K562 (cell line): ENCODE measurements at regions not wholly inside any gene's neighbourhood (a gene's known extent, or its start where the extent isn't known, plus 50 kb on each side); places are given as distances from the start of the nearest gene placed in this dataset.
"Not testable (repeated sequence)": the region's sequence is repeated elsewhere in the genome, so short reads cannot be mapped to it uniquely, and the experiment has no call there.

Experiments used
- ATAC-seq: fragments of 200-7000 bp; cut with Tn5 transposase; 3 replicates; pipeline ENCODE4 v1.9.1; 2020; ENCODE audit warnings: moderate library complexity
- BruUV-seq: library from RNA; stranded (reverse); fragments of 400-500 nt; replicated peaks from 2 replicates; lab custom pipeline; 2021; lab: Mats Ljungman, UMichigan
- CTCF ChIA-PET: fragments of 300-600 bp; formaldehyde crosslinking; extraction: SDS; loops from one replicate; lab custom pipeline; 2021; ENCODE audit warnings: low intra/inter-chr PET ratio; lab: Yijun Ruan, JAX
- POLR2A ChIA-PET: fragments of 300-600, 350-650 bp; sonication (Branson Sonifier 250); formaldehyde crosslinking; extraction: SDS; loops from one replicate; lab custom pipeline; 2021; ENCODE audit warnings: antibody characterized with exemption, inconsistent platforms; lab: Yijun Ruan, JAX
- DNase-seq, 4 experiments: peaks; one replicate each; pipeline versions ENCODE4 v3.0.0 to v3.0.0-alpha.2; 2011 to 2018; ENCODE audit warnings: low spot score in 3 of 4, mixed read lengths in 3 of 4; ENCODE audit errors: extremely low read depth in 1 of 4
- FAIRE-seq: peaks from 2 replicates; lab custom pipeline; 2011; peaks lifted over from hg19 to GRCh38; lab: Jason Lieb, UNC
- H2AFZ ChIP-seq: 2 replicates; pipeline ENCODE4 v1.6.0; 2011; ENCODE audit warnings: low read depth, low read length, control low read depth, inconsistent platforms
- H3K27ac ChIP-seq: fragments of 200-600 bp; 3 replicates; pipeline ENCODE4 v1.8.0; 2011; ENCODE audit warnings: low read depth, mild to moderate bottlenecking, control low read depth, inconsistent platforms, low read length, moderate library complexity, mixed read lengths; ENCODE audit errors: extremely low read depth
- H3K27me3 ChIP-seq, 2 experiments: fragments of 300-600 bp in 1 of 2; 2 replicates in 1 of 2; 3 replicates in 1 of 2; pipeline versions ENCODE4 v1.6.0 to v1.8.0; 2011; ENCODE audit warnings: inconsistent platforms in 2 of 2, low read length in 2 of 2, mild to moderate bottlenecking in 1 of 2, mixed read lengths in 1 of 2, moderate library complexity in 1 of 2; ENCODE audit not compliant: control insufficient read depth in 2 of 2, insufficient read depth in 2 of 2
- H3K36me3 ChIP-seq: fragments of 300-600 bp; 3 replicates; pipeline ENCODE4 v1.8.0; 2011; ENCODE audit warnings: mild to moderate bottlenecking, low read length, inconsistent platforms; ENCODE audit not compliant: control insufficient read depth, insufficient read depth
- H3K4me1 ChIP-seq, 2 experiments: fragments of 200-600 bp in 1 of 2; replicated peaks in 1 of 2; 2 replicates in 1 of 2; 3 replicates in 1 of 2; pipeline versions ENCODE4 v1.5.1 to v1.8.0; 2011; ENCODE audit warnings: inconsistent platforms in 2 of 2, low read length in 2 of 2, mild to moderate bottlenecking in 1 of 2, mixed read lengths in 1 of 2, moderate library complexity in 1 of 2; ENCODE audit not compliant: control insufficient read depth in 2 of 2, insufficient read depth in 2 of 2
- H3K4me2 ChIP-seq: 2 replicates; pipeline ENCODE4 v1.6.1; 2011; ENCODE audit warnings: low read length, control low read depth, inconsistent platforms, mixed read lengths; ENCODE audit not compliant: insufficient read depth
- H3K4me3 ChIP-seq: fragments of 200-600 bp; sonication (generic), shearing (Covaris generic); 2 replicates; pipeline ENCODE4 v1.5.1; 2016; ENCODE audit warnings: control low read depth, inconsistent platforms
- H3K79me2 ChIP-seq: fragments of 200-600 bp; 3 replicates; pipeline ENCODE4 v1.8.0; 2011; ENCODE audit warnings: low read length, inconsistent platforms; ENCODE audit not compliant: control insufficient read depth, insufficient read depth
- H3K9ac ChIP-seq, 2 experiments: 2 replicates each; pipeline versions ENCODE4 v1.6.0 to v1.6.1; 2011; ENCODE audit warnings: low read depth in 2 of 2, low read length in 2 of 2, control low read depth in 1 of 2, inconsistent platforms in 1 of 2, mild to moderate bottlenecking in 1 of 2, mixed read lengths in 1 of 2; ENCODE audit not compliant: insufficient read depth in 1 of 2
- H3K9me1 ChIP-seq: one replicate; pipeline ENCODE4 v1.6.0; 2011; ENCODE audit warnings: inconsistent platforms, mild to moderate bottlenecking, low read length, moderate library complexity; ENCODE audit not compliant: control insufficient read depth, insufficient read depth
- H3K9me3 ChIP-seq: replicated peaks from 2 replicates; pipeline ENCODE4 v1.5.1; 2011; ENCODE audit warnings: low read depth, low read length, inconsistent platforms; ENCODE audit not compliant: control insufficient read depth, insufficient read depth
- H4K20me1 ChIP-seq: replicated peaks from 2 replicates; pipeline ENCODE4 v1.6.1; 2011; ENCODE audit warnings: low read length, inconsistent platforms, mixed read lengths; ENCODE audit not compliant: control insufficient read depth, insufficient read depth
- SP1 ChIP-seq: sonication (generic); formaldehyde crosslinking; IDR thresholded peaks from 2 replicates; pipeline ENCODE4 v1.8.1; 2022; ENCODE audit warnings: mild to moderate bottlenecking, missing genetic modification reagents
- WGBS: fragments of 100-300 bp; shearing (Covaris generic); methylation state at CpG from one replicate; pipeline ENCODE4 v1.1.6; 2016; ENCODE audit warnings: low coverage, mixed read lengths; ENCODE audit not compliant: insufficient coverage; ENCODE audit errors: missing lambda C conversion rate; 5-methylcytosine and 5-hydroxymethylcytosine counted together
- in situ Hi-C: fragments of 300-500 bp; cut with MboI; formaldehyde crosslinking; loops from 4 replicates; pipeline ENCODE4 v1.15.0; 2018; ENCODE audit warnings: inconsistent platforms, mixed read lengths
- intact Hi-C: fragments of 100-400 bp; cut with micrococcal nuclease; formaldehyde crosslinking; loops from 2 replicates; pipeline ENCODE4 v1.14.2; 2022
- TF ChIP-seq, protein P1 (sequence below), 3 experiments: fragments of 200-800 bp in 1 of 3; fragments of 250-450 bp in 1 of 3; fragments of 450-650 bp in 1 of 3; sonication (Bioruptor Pico) in 1 of 3; sonication (Bioruptor generic) in 1 of 3; formaldehyde crosslinking in 1 of 3; IDR thresholded peaks; 2 replicates each; pipeline versions ENCODE4 v1.6.1 to v1.8.0; 2016 to 2022; ENCODE audit warnings: mild to moderate bottlenecking in 2 of 3, missing genetic modification characterization in 2 of 3, missing compliant biosample characterization in 1 of 3, moderate library complexity in 1 of 3

GRCh38 chr3:63731866-63732265 is 79.4 kb downstream of the SNTN start:
- no peak for ATAC-seq
- TF ChIP-seq, protein P1, sequence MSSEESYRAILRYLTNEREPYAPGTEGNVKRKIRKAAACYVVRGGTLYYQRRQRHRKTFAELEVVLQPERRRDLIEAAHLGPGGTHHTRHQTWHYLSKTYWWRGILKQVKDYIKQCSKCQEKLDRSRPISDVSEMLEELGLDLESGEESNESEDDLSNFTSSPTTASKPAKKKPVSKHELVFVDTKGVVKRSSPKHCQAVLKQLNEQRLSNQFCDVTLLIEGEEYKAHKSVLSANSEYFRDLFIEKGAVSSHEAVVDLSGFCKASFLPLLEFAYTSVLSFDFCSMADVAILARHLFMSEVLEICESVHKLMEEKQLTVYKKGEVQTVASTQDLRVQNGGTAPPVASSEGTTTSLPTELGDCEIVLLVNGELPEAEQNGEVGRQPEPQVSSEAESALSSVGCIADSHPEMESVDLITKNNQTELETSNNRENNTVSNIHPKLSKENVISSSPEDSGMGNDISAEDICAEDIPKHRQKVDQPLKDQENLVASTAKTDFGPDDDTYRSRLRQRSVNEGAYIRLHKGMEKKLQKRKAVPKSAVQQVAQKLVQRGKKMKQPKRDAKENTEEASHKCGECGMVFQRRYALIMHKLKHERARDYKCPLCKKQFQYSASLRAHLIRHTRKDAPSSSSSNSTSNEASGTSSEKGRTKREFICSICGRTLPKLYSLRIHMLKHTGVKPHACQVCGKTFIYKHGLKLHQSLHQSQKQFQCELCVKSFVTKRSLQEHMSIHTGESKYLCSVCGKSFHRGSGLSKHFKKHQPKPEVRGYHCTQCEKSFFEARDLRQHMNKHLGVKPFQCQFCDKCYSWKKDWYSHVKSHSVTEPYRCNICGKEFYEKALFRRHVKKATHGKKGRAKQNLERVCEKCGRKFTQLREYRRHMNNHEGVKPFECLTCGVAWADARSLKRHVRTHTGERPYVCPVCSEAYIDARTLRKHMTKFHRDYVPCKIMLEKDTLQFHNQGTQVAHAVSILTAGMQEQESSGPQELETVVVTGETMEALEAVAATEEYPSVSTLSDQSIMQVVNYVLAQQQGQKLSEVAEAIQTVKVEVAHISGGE (CRISPR knock-in tag; IDR thresholded peaks at IDR 0.05) = peak in 1 of 3 experiments; percentile 70; a peak in 1 of 6 replicates
- TF ChIP-seq SP1 = no peak
- TF ChIP-seq, all 486 proteins: peak for 1
- Histone ChIP-seq H3K9me1 (no peaks in the 10 kb centered on the region), H3K4me2 (no peak overlapping the region), H3K4me1 (no peaks in the 10 kb centered on the region), H3K9ac (no peak overlapping the region), H3K4me3 (no peak overlapping the region), H2AFZ (no peak overlapping the region), H3K36me3 (no peaks in the 10 kb centered on the region), H3K27me3 (no peaks in the 10 kb centered on the region), H3K27ac (no peak overlapping the region), H3K79me2 (no peaks in the 10 kb centered on the region), H3K9me3 (no peaks in the 10 kb centered on the region), H4K20me1 (no peaks in the 10 kb centered on the region)
- ChIA-PET CTCF (no interaction called here), POLR2A (no interaction called here)
- WGBS = 0% methylated on average over 2 of the region's 2 CpGs
- DNase-seq = no peak
- BruUV-seq = no TSS peak
- intact Hi-C loops = no loop called here
- in situ Hi-C loops = no loop called here
- FAIRE-seq = no peak

- H3K9me3 ChIP-seq, H3K27me3 ChIP-seq, H3K9me1 ChIP-seq, H3K9ac ChIP-seq, H3K36me3 ChIP-seq, H3K4me1 ChIP-seq, BruUV-seq, DNase-seq, H2AFZ ChIP-seq, H3K4me2 ChIP-seq, H3K79me2 ChIP-seq, FAIRE-seq, CTCF ChIA-PET, H4K20me1 ChIP-seq, in situ Hi-C loops, ATAC-seq, H3K4me3 ChIP-seq, POLR2A ChIA-PET, intact Hi-C loops, H3K27ac ChIP-seq: not testable (repeated sequence)
- 18% methylated on average over 14 of the region's 19 CpGs for WGBS
Observed at GRCh38 chr3:63733278-63733677, 80.8 kb downstream of the SNTN start.
